Adrenal gland (tissue), 5 donors: ENCODE measurements at regions not wholly inside any gene's neighbourhood (a gene's known extent, or its start where the extent isn't known, plus 50 kb on each side); places are given as distances from the start of the nearest gene placed in this dataset.

Source experiments
- CTCF ChIP-seq, 6 experiments: fragments of 450-650 bp in 4 of 6; fragments of 200-600 bp in 2 of 6; sonication (generic) in 1 of 6; IDR thresholded peaks; 1 replicate in 5 of 6; 2 replicates in 1 of 6; pipeline versions ENCODE4 v1.5.1 to v1.8.0; 2016 to 2021; ENCODE audit warnings: antibody characterized with exemption in 6 of 6, mild to moderate bottlenecking in 2 of 6, moderate library complexity in 1 of 6
- POLR2A ChIP-seq, 2 donors: fragments of 450-650 bp; IDR thresholded peaks; one replicate each; pipeline ENCODE4 v1.6.1; 2017; ENCODE audit warnings: antibody characterized with exemption in 2 of 2, mild to moderate bottlenecking in 2 of 2, moderate library complexity in 1 of 2
- donor health status: DM: no; HTN: no; CAD: no.

GRCh38 chr14:46087604-46088003 is 564.0 kb downstream of the RPL10L start:
- TF ChIP-seq CTCF (IDR thresholded peaks at IDR 0.05) (no peak), POLR2A (IDR thresholded peaks at IDR 0.05) (no peak)
